ENCODE measurements at regions not wholly inside any gene's neighbourhood (a gene's known extent, or its start where the extent isn't known, plus 50 kb on each side); places are given as distances from the start of the nearest gene placed in this dataset.

DNA sequence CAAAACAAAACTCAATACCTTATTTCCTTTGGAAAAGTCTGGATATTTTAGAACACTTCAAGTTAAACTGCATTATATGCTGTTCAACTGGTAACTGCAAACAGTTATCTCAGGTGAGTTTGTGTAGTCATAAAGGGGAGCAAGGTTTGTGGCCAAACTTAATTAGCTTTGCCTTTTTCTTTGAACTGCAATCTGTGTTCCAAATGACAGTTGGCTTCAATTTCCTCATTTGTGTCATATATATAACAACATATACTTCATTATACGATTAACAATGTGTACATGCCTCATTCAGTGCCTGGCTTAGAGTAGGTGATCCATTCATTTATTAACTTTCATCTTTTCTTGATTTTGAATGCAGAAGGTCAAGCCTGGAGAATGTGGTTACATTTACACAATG, 55.8 kb downstream of the KCNE4 start:
- no peak for DNase-seq

DNA sequence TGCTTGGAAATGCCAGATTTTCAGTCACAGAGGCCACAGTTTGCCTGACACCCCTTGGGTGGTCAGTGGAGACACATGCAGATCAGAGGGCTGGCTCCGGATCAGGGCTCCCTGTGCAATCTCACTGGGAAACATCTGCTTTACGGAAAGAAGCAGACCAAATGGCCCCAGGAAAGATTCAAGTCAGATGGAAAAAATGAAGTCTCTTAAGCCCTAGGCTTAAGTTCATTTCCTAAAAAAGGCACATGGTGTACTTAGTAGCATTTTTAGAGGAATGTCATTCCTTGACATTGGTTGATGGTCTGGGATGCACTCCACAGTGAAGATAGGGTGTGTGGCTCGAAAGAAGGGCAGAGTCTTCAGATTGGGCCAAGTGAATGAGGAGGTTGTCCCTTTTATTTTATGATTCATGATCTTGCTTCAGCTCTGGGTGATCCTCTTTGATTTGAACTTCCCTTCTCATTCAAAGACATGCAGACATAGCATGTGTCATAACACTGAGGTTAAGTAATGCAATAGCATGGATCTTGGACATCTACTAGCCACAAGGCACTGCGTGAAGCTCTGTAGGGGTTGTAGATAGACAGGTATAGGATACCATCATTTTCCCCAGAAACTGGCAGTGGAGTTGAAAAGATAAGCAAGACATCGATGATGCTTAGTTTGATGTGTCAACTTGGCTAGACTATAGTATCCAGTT, 56.5 kb downstream of the KCNE4 start:
- DNase-seq, result no peak

DNA sequence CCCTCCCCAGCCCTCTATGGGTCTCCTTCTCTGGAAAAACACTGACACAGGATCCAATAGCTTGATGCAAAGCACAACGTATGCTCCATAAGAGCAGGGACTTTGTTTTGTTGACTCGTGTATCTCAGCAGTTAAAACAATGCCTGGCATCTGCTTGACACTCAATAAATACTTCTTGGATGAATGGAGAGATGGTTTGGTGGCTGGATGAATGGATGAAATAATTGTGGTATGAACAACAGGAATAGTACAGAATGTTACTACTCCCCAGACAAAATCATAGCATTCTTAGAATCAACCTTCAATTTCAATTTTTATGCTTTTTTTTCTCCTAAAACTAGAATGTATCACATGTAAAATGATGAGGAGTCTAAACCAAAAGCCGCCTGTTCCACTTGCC, 57.4 kb downstream of the KCNE4 start:
- DNase-seq, result no peak

DNA sequence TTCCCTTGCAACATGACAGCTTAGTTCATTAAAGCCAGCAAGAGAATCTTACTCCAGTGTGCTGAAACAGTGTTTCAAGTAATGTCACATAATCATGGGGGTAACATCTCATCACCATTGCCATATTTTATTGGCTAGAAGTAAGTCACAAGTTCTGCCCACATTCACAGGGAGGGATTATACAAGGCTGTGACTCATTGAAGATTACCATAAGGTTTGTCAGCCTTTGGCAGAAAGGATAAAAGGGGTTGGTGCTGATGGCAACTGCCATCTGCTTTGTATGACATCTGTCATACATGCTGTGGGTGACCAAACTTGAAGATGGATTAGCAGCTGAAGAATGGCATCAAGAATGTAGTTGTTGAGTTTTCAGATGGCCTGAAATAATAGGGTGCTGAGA, 61.2 kb downstream of the KCNE4 start:
- no peak for DNase-seq

DNA sequence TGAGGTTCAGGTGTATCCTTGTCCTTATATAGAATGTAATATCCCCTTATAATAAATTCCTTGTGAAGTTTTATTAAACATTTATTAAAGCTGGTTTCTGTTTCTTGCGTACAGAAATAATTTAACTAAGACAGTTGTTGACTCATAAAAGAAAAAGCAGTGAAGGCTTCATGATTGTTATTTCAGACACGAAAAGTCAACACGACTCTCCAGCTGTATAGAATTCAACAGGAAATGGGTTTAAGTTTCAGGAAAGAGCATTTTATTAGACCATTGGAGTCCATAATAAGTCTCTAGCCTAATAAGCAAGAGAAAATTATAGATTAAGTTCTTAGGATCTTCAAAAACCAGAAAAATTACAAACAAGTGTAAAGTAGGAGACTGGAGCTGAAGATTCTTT, 62.2 kb downstream of the KCNE4 start:
- DNase-seq, result no peak

DNA sequence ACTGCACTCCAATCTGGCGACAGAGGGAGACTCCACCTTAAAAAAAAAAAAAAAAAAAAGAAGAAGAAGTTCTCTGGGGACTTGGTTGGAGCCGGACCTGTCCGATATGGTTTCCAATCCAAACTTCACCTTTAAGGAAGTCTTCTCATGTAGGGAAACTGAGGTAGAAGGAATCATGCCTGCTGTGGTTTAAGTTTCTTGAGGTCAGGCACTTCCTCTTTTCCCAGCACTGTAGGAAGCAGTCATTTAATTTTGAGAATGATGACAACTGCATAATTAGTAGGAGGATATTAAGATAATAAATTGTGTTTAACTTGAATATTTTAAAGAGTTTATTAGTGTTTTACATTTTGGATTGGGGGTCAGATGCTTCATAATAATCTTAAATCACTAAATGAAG, 62.9 kb downstream of the KCNE4 start:
- DNase-seq, result no peak

DNA sequence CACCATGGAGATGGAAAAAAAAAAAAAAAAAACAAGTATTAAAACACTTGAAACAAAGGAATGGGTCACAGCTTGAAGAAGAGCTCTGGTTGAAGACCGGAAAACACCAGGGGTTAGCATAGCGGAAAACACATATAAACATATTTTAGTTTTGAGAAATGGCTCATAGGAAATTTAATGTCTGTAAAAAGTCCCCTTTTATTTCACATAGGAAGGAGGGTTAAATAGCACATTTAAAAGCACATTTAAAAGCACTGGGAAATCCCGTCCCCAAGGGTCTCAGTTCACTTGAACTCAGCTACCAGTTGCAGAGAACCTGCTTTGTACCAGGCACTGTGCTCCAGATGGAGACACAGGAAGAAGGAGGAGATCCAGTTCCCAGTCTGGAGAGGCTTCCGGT, 65.5 kb downstream of the KCNE4 start:
- DNase-seq, result no peak

DNA sequence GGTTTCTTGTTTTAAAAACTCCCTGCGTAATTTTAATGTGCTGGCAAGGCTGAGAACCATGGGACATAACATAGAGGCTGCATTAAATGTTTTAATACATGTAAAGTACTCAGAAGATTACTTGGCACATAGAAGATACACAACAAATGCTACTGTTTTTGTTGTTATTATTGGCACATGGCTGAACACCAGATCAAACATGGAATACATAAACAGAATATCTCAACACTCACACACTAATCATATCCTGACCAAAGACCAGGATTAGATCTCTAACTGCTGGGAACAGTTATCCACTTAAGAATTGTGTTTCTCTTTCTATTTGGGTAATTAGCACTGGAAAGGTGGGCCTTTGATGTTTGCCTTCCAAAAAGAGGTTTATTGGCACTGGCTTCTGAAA, 69.3 kb downstream of the KCNE4 start:
- no peak for DNase-seq

DNA sequence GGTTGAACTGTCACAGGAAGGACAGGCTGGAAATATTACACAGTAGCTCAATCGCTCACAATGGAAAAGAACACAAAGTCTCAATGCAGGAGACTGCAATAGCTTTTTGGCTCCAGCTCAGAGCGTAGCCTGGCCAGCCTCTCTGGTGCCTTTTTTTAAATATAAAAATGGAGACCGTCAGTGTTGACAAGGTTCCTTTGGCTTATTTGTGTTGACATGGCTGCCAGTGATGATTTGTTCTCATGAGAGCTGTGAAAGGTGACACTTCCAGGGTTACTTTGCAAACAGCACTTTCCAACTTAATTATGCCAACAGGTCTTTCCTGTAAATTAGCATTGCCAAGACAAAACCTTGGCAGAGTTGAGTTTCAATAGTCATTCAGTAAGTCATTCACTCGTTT, 70.8 kb downstream of the KCNE4 start:
- DNase-seq, result no peak

DNA sequence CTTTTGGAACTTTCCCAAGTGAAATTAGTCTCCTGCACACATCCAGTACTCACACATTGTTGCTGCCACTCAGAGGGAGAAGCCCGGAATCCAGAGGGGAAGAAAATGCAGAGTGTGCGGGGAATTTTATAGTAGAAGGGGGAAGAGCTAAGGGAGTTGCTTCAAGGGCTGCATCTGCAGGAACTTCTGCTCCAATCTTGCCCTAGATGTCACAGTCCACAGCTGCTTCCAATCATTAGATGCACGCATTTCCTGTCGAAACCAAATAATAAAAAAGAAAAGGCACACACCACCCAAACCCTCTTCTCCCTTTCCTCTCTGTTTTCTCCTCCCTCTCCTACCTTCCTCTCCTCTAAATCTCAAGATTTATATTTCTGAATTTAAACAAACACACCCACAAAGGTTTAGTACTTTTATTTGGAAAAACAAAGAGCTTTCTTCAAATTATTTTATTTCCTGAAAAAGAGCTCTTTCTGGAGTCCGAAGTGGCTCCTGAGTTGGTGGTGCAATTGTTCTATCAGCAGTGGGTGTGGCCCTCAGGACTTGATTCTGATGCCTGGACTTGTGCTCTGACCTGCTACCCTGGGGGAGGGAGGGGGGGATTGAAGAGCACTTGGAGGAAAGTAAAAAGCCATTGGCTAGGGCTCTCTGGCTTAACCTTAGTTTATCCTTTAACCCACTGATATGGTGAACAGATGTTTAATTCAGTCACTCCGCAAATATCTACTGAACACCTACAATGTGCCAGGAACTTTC, 72.0 kb downstream of the KCNE4 start:
- DNase-seq, result no peak

DNA sequence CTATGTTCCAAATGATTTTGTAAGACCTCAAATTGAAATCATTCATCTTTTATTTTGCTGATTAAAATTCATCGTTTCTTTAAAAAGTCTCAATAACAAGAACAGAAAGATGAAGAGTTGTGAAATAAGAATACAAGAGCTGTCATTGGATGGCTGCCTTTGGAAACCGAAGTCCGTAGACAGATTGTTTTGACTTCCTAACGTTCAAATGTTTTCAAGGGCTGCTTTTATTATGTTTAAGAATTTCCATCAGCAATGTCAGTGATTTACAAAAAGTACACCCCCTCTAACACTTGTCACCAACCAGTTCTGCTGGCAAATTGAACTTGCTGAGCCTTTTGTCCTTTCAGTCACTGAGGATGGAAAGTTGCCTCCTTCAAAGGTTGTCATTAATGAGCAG, 89.6 kb downstream of the KCNE4 start:
- DNase-seq, result no peak

DNA sequence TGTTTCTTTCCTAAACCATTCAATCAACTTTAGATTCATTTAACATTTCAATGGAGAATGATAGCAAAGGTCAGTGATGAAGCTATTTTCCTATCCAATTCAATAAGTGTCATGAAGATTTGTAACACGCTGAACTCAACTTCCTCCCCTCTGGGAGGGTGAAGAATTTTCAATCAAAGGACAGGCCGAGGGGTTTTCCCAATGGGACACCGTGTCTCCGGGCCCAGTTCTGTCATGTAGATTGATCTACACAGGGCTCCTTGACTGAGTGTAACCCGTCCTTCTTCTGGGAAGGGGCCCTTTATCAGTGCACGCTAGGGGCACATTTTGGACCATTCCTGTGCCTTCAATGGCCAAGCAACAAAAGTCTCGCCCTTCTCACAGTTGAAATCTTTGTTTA, 90.1 kb downstream of the KCNE4 start:
- DNase-seq, result no peak

DNA sequence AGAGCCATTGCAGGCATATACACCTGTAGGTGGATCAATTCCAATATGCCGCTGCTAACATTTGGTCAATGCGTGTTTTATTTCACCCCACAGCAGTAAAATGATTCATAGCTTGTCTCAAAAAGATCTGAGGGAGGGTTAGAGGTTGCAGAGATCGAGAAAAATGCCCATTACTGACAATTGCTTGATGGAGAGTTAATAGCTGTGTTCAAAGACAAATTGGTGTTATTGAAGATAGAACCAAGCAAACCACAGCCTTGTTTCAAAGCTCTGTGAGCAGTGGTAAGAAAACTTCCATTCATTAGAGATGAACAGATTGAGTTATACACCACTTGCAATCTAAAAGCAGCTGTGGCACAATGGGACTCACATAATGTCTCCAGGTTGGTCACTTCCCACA, 95.4 kb downstream of the KCNE4 start:
- DNase-seq, result no peak

DNA sequence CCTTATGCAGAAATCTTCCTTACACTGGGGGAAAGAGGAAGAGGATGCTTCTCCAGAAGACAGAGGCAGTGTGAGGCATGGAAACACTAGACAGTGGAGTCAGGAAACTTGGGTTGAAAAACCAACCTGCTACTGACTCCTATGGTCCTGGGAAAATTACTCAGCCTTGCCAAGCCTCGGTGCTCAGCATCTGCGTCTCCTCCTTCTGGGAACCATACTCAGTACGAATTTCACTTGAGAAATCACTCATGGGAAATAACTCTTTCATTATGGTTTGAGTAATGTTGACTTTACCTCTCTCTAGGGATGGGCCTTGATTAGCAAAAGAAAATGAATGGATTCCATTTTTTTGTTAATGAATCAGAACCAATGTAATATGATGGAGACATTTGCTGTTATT, 96.5 kb downstream of the KCNE4 start:
- DNase-seq, result no peak

DNA sequence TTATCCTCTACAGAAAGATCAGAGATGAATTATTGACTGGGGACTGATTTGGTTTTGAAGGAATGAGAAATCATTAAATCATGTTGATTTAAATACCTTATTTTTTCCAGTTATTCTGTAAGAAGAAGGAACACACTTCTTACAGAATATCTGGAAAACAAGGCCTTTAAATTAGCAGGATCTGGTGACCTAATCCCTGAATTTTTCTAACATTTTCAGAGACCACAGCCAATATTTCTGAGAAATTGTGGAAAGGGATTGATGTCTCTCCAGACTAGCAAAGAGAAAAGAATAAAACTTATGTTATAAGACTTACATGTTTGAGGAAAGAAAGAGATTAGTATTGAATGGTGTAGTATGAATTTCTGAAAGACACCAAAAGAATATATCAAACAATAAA, 104.0 kb downstream of the KCNE4 start:
- no peak for DNase-seq

DNA sequence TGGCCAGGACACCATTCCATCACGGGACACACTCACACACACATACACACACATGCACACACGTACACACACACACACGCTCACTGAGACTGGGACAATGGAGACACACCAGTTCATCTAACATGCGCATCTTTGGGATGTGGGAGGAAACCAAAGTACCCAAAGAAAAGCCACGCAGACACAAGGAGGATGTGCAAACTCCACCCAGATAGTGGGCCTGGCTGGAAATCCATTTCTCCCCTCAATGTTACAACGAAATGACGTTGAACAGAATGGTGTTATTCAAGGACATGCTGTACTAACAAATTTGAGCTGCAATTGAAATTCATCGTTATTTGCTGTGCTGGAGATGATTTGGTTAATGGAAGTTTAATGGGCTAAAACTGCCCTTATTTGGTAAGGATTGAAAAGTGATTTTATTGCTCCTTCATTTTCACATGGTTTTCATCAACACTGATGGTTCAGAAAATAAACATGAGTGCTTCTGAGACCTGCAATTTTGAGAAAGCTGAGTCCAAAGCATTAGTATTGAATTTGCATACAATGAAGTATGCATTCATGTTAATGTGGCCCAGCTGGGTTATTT, 110.0 kb downstream of the KCNE4 start:
- DNase-seq, result no peak

DNA sequence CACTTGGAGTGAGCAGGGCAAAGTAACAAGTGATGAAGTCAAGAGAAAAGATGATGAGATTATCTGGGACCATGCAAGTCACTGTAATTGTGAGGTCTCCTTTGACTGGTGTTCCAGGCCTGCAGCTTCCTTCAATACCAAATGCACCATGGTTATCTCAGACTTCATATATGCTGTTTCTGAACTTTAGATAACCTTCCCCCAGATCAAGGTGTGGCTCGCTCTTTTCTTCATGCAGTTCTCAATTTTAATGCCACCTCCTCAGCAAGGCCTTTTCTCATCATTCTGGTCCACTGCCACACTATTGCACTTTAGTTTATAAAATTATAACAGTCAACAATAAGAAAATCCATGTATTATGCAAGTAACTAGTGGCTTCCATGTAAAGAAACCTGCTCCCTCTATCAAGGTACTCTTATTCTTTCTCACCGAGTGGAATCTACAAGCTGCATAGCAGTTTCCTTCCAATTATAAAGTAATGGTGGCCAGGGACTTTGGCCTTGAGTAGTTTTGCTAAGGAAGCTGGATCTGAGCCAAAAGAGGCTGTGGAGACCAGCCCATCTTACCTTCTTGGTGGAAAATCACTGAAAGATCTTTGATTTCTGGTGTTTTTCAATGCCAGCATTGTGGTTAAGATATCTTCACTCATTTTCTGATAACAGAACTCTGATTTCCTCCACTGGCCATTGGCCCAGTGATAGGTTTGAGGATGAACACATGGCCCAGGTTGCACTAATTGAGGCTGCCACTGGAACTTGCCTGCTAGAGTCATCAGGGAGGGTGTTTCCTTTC, 113.6 kb downstream of the KCNE4 start:
- no peak for DNase-seq

DNA sequence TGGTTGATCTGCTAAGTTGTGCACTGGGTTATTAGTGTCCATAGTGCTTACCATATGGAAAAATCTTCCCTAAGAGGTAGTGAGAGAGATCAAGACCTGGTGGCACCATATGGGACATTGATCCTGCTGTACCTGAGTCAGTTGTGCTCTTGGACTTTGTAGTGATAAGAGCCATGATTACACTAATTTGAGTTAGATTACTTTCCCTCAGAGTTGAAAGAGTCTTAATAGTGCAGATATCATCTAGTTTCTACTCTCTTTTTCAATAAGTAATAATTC, 114.2 kb downstream of the KCNE4 start:
- DNase-seq, result no peak

DNA sequence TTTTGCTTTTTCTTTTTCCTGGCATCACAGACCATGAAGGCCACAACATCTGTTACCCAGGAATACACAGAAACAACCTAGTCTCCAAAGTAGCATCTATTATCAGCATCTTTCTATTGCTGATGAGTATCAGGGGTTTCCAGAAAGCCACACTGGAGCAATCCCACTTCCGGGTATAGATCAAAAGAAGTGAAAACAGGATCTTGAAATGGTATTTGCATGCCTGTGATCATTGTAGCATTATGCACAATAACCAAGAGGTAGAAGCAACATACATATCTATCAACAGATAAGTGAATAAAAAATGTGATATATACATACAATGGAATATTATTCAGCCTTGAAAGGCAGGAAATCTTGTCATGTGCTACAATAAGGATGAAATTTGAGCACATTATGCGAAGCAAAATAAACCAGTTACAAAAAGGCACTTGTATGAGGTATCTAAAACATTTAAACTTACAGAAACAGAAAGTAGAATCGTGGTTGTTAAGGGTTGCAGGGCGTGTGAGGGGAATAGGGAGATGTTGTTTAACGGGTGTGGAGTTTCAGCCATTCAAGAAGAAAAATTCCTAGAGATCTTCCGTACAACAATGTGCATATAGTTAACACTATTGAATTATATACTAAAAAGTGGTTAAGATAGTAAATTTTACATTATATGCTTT, 115.1 kb downstream of the KCNE4 start:
- no peak for DNase-seq

DNA sequence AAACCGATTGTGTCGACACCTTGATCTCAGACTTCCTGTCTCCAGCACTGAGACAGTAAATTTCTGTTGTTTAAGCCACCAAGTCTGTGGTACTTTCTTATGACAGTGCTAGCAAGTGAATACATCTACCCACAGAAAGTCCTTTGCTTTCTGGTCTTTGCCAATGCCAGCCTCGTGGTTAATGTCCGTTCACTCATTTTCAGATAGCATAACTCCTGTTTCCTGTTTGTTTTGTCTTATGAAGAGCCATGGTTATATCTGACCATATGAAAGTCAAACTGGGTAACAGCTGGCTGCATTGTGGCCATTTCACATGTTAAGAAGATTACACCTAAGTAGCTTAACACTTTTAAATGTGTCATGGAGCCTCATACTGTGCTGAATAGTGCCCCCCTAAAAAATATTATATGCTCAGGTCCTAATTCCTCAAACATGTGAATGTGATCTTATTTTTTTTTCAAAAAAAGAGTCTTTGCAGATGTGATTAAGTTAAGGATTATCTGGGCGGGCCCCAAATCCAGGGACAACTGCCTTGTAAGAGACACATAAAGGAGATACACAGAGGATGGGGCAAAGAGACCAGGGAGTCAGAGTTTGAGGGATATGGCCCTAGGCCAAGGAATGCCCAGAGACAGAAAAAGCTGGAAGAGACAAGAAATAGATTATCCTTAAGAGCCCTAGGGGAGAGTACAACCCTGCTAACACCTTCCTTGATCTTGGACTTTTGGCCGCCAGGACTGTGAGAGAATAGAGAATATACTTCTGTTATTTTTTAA, 118.0 kb downstream of the KCNE4 start:
- no peak for DNase-seq

DNA sequence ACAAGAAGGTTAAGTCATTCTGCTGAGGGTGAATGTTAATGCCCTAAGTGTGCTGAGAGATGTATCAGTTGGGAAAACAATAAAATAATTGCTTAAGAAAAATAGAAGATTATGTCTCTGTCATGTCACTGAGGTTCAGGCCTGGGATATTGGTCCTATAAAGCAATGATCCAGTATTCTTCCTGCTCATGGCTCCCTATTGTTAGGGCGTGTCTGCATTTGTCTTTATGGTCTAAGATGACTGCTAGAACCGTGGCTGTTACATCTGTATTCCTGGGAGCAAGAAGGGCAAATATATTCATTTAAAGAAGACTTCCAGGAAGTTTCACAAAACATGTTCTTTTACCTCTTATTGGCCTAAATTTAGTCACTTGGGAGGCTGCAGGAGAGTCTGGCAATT, 125.0 kb downstream of the KCNE4 start:
- no peak for DNase-seq

DNA sequence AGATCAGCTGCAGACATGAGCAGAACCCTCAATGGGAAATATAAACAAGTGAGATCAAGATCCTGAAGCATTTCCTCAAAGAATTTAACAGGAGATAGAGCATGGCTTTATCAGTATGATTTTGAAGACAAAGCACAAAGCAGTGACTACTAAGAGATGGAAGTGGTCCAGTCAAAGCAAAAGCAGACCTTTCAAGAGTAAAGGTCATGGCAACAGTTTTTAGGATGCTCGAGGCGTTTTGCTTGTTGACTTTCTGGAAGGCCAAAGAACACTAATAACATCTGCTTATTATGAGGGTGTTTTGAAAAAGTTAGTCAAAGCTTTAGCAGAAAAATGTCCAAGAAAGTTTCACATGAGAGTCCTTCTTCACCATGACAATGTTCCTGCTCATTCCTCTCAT, 128.5 kb downstream of the KCNE4 start:
- DNase-seq, result no peak

DNA sequence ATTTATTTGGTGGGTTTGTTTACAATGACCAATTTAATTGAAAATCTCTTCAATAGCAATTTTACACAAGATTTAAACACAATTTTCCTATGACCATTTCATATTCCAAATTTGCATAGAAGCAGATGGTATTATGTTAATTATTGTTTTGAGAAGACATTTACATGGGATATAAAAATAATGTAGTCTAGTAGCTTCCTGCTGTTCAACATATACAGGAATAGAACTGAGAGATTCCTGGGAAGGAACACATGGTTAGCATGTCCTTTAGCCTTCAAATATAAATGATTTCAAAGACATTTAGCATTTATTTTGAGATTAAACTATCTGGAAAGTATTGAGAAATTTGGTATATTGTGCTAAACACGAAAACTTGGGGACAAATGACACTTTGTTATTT, 129.6 kb downstream of the KCNE4 start:
- DNase-seq, result no peak
